Mesenteric fat pad (tissue), 1 donor: ENCODE measurements at regions not wholly inside any gene's neighbourhood (a gene's known extent, or its start where the extent isn't known, plus 50 kb on each side); places are given as distances from the start of the nearest gene placed in this dataset.
"Not testable (repeated sequence)": the region's sequence is repeated elsewhere in the genome, so short reads cannot be mapped to it uniquely, and the experiment has no call there.

Experiments
- DNase-seq: peaks from one replicate; pipeline ENCODE4 v3.0.0-alpha.2; 2020; ENCODE audit warnings: low spot score
- donor health status: DM: yes; HTN: yes; CAD: no.

GRCh38 chr9:74140141-74140540 lies 357.0 kb upstream of the RORB start:
- DNase-seq, result no peak

DNA sequence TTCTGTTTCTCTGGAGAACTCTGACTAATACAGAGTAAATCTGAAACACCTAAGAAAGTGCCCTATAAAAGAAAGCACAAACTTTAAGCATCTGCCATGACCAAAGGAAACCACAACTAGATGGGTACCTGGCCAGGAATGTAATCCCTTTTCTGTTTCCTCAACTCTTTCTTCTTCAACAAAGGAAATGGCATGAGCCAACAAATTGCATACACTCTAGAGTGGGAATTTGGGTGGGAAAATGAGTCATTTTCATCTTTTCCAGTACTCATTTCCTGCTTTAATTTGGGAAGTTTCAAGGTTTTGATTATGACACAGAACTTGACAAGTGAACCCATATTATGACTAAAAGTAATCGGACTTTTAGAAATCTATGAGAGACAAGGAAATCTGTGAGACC lies 349.2 kb upstream of the RORB start:
- DNase-seq, result no peak

DNA sequence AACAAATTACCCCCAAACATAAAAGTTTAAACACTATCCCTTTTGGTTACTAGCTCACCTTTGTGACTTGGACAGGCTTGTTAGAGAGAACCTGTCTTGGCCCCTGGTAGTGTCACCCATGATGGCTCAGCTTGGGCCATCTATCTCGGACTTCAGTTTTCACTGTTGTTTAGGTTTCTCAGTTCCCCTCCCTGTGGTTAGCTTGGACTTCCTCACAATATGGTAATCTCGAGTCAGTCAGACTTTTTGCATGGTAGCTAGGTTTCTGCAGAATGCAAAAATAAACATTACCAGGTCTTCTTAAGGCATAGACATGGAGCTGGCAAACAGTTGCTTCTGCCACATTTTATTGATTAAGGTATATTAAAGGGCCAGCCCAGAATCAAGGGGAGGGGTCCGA lies 324.3 kb upstream of the RORB start:
- no peak for DNase-seq

DNA sequence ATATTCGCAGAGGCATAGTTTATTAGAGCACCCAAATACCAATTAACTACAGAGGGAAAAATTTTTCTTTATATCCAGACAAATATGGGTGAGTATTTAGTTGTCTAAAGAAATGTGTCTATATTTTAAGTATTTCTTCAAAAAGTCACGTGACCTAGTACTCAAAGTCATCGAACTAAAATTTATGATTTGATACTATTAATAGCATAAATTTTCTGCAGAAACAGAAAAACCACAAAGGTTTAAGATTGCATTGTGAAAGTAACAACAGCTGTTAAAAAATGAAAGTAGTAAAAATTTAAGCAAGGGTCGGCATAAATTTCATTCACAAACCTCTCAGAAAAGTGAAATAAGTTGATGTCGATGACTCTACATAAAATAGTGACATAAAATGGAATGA lies 323.9 kb upstream of the RORB start:
- DNase-seq, result no peak

DNA sequence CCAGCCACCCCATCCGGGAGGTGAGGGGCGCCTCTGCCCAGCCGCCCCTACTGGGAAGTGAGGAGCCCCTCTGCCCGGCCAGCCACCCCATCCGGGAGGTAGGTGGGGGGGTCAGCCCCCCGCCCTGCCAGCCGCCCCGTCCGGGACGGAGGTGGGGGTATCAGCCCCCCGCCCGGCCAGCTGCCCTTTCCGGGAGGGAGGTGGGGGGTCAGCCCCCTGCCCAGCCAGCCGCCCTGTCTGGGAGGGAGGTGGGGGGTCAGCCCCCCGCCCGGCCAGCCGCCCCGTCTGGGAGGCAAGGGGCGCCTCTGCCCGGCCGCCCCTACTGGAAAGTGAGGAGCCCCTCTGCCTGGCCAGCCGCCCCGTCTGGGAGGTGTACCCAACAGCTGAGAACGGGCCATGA lies 299.4 kb upstream of the RORB start:
- not testable (repeated sequence) for DNase-seq

- DNase-seq, result no peak
These were observed 292.1 kb upstream of the RORB start for GRCh38 chr9:74205056-74205455.

GRCh38 chr9:74218385-74219063 lies 278.6 kb upstream of the RORB start:
- no peak for DNase-seq

GRCh38 chr9:74220327-74220726 lies 276.8 kb upstream of the RORB start:
- DNase-seq, result no peak

DNA sequence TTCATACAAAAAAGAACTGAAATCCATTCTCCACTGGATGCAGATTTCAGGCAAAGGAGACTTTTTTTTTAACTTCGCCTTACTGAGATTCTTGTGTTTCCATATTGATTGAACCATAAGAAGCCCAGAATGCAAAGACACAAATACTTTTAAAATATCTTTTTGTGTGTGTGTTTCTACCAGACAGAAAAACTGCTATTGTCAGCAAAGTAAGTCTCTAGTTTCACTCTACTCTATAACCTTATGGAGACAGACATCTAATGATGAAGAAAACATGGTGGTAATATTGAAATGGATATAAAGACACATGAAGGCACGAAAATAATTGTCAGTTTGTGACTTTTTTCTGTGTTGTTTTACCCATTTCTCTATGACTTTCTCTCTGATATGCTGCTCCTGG lies 260.3 kb upstream of the RORB start:
- DNase-seq, result no peak

- no peak for DNase-seq
These were observed 251.2 kb upstream of the RORB start for GRCh38 chr9:74245866-74246497.

- no peak for DNase-seq
These were observed 241.6 kb upstream of the RORB start for GRCh38 chr9:74255489-74255984.

DNA sequence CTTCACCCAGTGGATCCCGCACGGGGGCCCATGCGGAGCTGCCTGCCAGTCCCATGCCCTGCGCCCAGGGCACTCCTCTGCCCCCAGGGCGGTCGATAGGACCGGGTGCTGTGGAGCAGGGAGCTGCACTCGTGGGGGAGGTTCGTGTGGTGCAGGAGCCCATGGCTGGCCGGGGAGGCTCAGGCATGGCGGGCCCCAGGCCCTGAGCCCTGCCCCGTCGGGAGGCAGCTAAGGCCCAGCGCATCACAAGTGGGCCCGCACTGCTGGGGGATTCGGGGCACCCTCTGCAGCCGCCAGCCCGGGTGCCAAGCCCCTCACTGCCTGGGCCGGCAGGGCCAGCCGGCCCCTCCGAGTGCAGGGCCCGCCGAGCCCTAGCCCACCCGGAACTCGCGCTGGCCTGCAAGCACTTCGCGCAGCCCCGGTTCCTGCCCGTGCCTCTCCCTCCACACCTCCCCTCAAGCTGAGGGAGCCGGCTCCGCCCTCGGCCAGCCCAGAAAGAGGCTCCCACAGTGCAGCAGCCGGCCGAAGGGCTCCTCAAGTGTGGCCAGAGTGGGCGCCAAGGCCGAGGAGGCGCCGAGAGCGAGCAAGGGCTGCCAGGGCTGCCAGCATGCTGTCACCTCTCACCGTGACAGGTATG lies 221.1 kb upstream of the RORB start:
- DNase-seq, result no peak

DNA sequence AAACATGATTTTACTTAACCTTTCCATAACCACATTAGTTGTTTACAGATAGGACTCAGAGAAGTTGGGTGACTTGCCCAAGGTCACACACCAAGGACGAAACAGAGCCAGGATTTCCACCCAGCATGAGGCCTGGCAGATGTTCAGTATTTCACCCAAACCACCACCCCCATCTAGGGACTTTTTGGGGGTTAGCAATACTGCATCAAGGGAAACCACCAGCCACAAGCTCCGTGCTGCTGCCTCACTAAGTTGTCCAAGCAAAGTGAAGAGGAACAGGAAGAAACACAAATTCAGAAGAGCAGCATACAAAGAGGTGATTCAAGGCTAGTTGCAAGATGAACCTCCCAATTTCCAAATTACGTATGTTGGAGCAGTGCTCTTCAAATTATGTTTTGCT lies 219.6 kb upstream of the RORB start:
- no peak for DNase-seq

DNA sequence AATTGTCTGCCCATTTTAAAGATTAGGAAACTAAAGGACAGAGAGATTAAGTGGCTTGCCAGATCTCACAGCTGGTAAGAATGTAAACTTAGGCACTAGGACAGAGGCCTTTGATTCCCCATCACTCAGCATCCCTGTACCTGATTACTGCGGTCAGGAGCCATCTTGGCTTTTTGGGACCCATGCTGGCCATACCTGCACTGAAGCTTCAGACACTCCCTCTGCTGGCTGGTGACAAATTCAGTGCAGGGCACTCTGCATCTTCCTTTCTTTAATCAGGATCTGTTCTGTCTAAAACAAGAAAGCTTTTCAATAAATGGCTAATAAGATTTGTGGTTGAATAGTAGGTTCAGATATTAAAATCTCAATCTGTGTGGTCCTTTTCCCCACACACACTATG lies 215.5 kb upstream of the RORB start:
- no peak for DNase-seq

GRCh38 chr9:74282526-74283253 lies 214.4 kb upstream of the RORB start:
- no peak for DNase-seq

DNA sequence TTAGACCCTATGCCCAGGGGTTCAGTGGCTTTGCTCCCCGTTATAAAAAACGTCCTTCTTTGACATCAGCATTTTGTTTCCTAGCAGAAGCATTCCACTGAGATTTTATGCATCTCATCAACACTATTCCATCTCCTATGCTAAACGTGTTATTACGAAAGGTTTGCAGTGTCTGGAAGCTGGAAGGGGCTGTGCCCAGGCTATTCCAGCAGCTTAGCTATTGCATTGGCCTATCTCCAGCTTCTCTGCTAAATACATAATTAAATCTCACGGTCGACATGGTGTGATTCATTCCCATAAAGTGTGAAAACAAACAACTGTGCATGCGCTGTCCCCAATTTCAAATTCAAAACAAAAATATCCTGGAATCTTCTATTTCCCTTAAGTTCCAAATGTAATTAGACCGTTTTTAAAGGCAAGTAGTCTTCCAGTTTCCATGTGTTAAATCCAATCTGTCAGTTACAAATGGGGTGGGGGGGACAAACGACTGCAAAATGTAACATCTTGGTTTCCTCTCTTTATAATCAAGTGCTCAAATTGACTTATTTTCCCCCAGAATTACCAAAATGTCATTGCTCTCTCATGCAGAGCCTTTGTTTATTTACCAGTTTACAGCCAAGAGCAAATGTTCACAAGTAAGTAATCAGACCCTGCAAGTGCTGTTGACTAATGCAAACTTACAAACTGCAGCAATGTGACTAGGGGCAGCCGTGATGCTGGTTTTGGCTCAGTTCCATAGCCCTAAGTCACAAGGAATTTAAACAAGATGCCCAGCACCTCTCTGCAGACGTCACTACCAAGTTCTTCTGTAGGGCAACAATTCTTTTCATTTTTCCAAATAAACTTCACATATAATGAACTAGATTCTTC lies 212.3 kb upstream of the RORB start:
- no peak for DNase-seq

- no peak for DNase-seq
These were observed 203.7 kb upstream of the RORB start for GRCh38 chr9:74293479-74293878.

DNA sequence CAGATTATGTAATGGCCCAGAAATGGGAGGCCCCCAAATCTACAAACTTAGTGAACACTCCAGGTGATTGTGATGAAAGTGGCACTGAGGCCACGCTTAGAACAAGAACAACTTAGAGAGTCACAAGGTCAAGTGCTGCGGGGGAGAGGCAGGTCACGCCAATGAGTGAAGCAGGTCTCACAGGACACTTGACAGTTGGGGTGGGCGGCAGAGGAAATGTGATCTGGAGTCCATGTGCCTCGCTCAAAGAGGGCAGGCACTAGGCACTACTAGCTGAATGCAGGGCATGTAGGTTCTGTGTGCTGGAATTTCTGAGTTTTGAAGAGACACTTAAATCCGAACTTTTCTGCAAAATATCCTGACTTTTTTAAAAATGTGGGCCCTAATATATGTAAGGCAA lies 193.2 kb upstream of the RORB start:
- no peak for DNase-seq

DNA sequence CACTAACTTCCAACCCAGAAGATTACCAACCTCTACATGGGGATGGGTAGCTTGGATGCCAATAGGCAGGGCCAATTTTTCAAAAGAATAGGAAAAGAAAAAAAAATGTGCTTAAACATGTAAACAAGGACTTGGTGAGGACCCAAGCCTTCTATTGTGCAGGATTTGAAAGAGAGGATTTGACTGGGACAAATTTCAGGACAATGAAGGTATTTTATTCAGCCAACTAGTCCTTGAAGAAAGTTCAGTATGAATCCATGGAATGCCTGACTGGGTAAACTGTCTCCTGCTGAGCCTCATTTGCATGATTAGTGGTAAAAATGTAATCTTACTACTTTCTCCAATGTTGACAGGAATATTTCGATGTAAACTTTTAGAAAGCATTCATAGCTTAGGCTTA lies 192.5 kb upstream of the RORB start:
- DNase-seq, result no peak

DNA sequence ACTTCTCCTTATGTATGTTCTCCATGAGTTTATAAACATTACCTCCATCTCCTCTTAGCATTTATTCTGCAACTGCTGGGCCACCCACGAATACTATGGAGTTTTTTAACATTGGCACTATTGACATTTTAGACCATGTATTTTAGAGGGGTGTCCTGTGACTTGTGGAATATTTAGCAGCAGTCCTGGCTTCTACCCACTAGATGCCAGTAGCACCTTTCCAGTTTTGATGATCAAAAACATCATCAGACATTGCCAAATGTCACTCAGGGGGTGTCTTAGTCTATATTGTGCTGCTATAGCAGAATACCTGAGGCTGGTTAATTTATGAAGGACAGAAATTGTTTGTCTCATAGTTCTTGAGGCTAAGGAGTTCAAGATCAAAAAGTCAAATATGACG lies 187.5 kb upstream of the RORB start:
- DNase-seq, result no peak

DNA sequence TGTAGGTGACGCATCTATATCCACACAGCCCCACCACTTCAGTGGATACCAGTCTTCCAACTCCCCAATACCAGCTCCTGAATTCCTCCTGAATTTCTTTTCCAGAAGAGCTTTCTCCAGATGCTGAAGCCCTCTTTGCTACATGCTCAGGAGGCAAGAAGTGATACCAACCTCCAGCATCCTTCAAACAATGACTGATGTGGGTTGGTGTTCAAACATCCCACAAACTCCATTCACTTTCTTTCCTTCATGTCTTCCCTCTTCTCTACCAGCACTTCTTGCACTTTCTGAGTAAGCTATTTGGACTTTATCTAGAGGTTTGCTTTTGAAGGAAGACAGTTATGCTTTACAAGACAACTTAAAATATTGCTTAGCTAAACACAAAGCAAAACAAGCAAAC lies 179.9 kb upstream of the RORB start:
- no peak for DNase-seq
